HCT116 (cell line): ENCODE measurements at regions not wholly inside any gene's neighbourhood (a gene's known extent, or its start where the extent isn't known, plus 50 kb on each side); places are given as distances from the start of the nearest gene placed in this dataset.

Experiments used
- ATAC-seq: fragments of 200-7000 bp; cut with Tn5 transposase; 2 replicates; pipeline ENCODE4 v1.9.1; 2020; ENCODE audit warnings: mild to moderate bottlenecking, moderate library complexity
- BruUV-seq: library from RNA; stranded (reverse); fragments of 400-500 nt; replicated peaks from 2 replicates; lab custom pipeline; 2021; lab: Mats Ljungman, UMichigan
- CTCF ChIA-PET: fragments of 300-600 bp; sonication (Branson Sonifier 250); formaldehyde crosslinking; loops from one replicate; lab custom pipeline; 2021; ENCODE audit warnings: antibody characterized with exemption; lab: Charles Lee
- POLR2A ChIA-PET: fragments of 300-600, 350-600 bp; sonication (Branson Sonifier 250); formaldehyde crosslinking; loops from one replicate; lab custom pipeline; 2021; ENCODE audit warnings: antibody characterized with exemption; lab: Charles Lee
- RAD21 ChIA-PET, 2 experiments: fragments of 300-600 bp; sonication (Branson Sonifier 250); formaldehyde crosslinking; loops; one replicate each; lab custom pipeline; 2023; ENCODE audit warnings: low total read pairs in 2 of 2; ENCODE audit not compliant: uncharacterized antibody in 2 of 2, unreplicated experiment in 2 of 2, low non-redundant PET in 1 of 2; lab: Charles Lee
- DNase-seq: peaks from one replicate; pipeline ENCODE4 v3.0.0-alpha.2; 2010; ENCODE audit warnings: low read depth, low spot score
- H2AFZ ChIP-seq: fragments of 200-600 bp; shearing (Covaris generic), sonication (generic); 2 replicates; pipeline ENCODE4 v1.6.1; 2017; ENCODE audit warnings: low read depth, mixed run types, mixed read lengths, antibody characterized with exemption, low read length; ENCODE audit not compliant: poor library complexity, severe bottlenecking
- H3K27ac ChIP-seq: 2 replicates; pipeline ENCODE4 v1.5.1; 2012; ENCODE audit warnings: low read depth, low read length
- H3K27me3 ChIP-seq: fragments of 200-600 bp; sonication (generic); 2 replicates; pipeline ENCODE4 v1.6.1; 2016; ENCODE audit warnings: mixed run types, low read length, mixed read lengths; ENCODE audit not compliant: insufficient read depth
- H3K36me3 ChIP-seq, 2 experiments: fragments of 200-500 bp in 1 of 2; fragments of 200-600 bp in 1 of 2; sonication (Bioruptor generic) in 1 of 2; sonication (generic) in 1 of 2; 2 replicates each; pipeline versions ENCODE4 v1.5.1 to v1.6.1; 2014 to 2016; ENCODE audit warnings: low read length in 2 of 2, inconsistent platforms in 1 of 2, mixed read lengths in 1 of 2, mixed run types in 1 of 2; ENCODE audit not compliant: insufficient read depth in 2 of 2, control insufficient read depth in 1 of 2
- H3K4me1 ChIP-seq, 2 experiments: fragments of 200-600 bp in 1 of 2; sonication (generic) in 1 of 2; 2 replicates each; pipeline versions ENCODE4 v1.5.1 to v1.6.1; 2012 to 2017; ENCODE audit warnings: low read length in 2 of 2, inconsistent platforms in 1 of 2, mild to moderate bottlenecking in 1 of 2, mixed read lengths in 1 of 2, mixed run types in 1 of 2, moderate library complexity in 1 of 2; ENCODE audit not compliant: insufficient read depth in 2 of 2, control insufficient read depth in 1 of 2
- H3K4me2 ChIP-seq: fragments of 200-600 bp; sonication (generic); 2 replicates; pipeline ENCODE4 v1.6.1; 2017; ENCODE audit warnings: mixed run types, low read length, mixed read lengths
- H3K4me3 ChIP-seq, 2 experiments: fragments of 200-600 bp in 1 of 2; sonication (generic) in 1 of 2; replicated peaks in 1 of 2; 2 replicates each; pipeline ENCODE4 v1.5.1; 2011 to 2016; ENCODE audit warnings: low read length in 2 of 2, control low read depth in 1 of 2, low read depth in 1 of 2, mild to moderate bottlenecking in 1 of 2, mixed read lengths in 1 of 2, mixed run types in 1 of 2
- H3K79me2 ChIP-seq: fragments of 200-600 bp; sonication (generic); 2 replicates; pipeline ENCODE4 v1.6.1; 2017; ENCODE audit warnings: mild to moderate bottlenecking, mixed run types, low read length, moderate library complexity, mixed read lengths; ENCODE audit not compliant: insufficient read depth
- H3K9ac ChIP-seq: fragments of 200-600 bp; sonication (generic); 2 replicates; pipeline ENCODE4 v1.6.1; 2016; ENCODE audit warnings: low read length, mixed read lengths
- H3K9me2 ChIP-seq: fragments of 200-600 bp; sonication (generic), shearing (Covaris generic); 2 replicates; pipeline ENCODE4 v1.6.1; 2017; ENCODE audit warnings: mixed run types, mild to moderate bottlenecking, moderate library complexity; ENCODE audit not compliant: insufficient read depth
- H3K9me3 ChIP-seq, 2 experiments: fragments of 200-500 bp in 1 of 2; fragments of 200-600 bp in 1 of 2; sonication (Bioruptor generic) in 1 of 2; sonication (generic) in 1 of 2; 2 replicates each; pipeline ENCODE4 v1.6.1; 2014 to 2017; ENCODE audit warnings: low read length in 2 of 2, mixed read lengths in 2 of 2, inconsistent platforms in 1 of 2, low read depth in 1 of 2, mild to moderate bottlenecking in 1 of 2, mixed run types in 1 of 2, moderate library complexity in 1 of 2; ENCODE audit not compliant: control insufficient read depth in 1 of 2, insufficient read depth in 1 of 2
- H4K20me1 ChIP-seq: fragments of 200-600 bp; sonication (generic), shearing (Covaris generic); 2 replicates; pipeline ENCODE4 v1.6.1; 2017; ENCODE audit warnings: mixed run types, mild to moderate bottlenecking, moderate library complexity; ENCODE audit not compliant: insufficient read depth
- EGR1 ChIP-seq: IDR thresholded peaks from 2 replicates; pipeline ENCODE4 v1.6.1; 2012; ENCODE audit warnings: low read depth
- POLR2AphosphoS5 ChIP-seq: IDR thresholded peaks from 2 replicates; pipeline ENCODE4 v1.6.1; 2011; ENCODE audit warnings: mild to moderate bottlenecking, low read depth, low read length, moderate library complexity
- REST ChIP-seq: IDR thresholded peaks from 2 replicates; pipeline ENCODE4 v1.6.1; 2012; ENCODE audit warnings: low read depth
- TCF7L2 ChIP-seq: IDR thresholded peaks from 2 replicates; pipeline ENCODE4 v1.7.0; 2011; ENCODE audit warnings: borderline replicate concordance, inconsistent platforms; ENCODE audit not compliant: insufficient read depth, insufficient read length; ENCODE audit errors: extremely low read depth
- intact Hi-C: fragments of 100-400 bp; cut with micrococcal nuclease; formaldehyde crosslinking; loops from 2 replicates; pipeline ENCODE4 v1.10.0; 2022

- no TSS peak for BruUV-seq
- H3K4me2 ChIP-seq: no peak overlapping the region
Observed at GRCh38 chrX:28205126-28205525, 223.9 kb upstream of the DCAF8L1 start.

More at GRCh38 chrX:28205126-28205525, 223.9 kb upstream of the DCAF8L1 start:
- H4K20me1 ChIP-seq: no peaks in the 10 kb centered on the region
- no peak overlapping the region for H3K4me3 ChIP-seq
- ChIA-PET RAD21 (no interaction called here), CTCF (no interaction called here), POLR2A (no interaction called here)
- intact Hi-C loops: no loop called here
- ATAC-seq (no peak), DNase-seq (no peak)
- no peaks in the 10 kb centered on the region for H3K9me2 ChIP-seq
- no peak for TF ChIP-seq REST
- no peak for TF ChIP-seq TCF7L2
- no peak for TF ChIP-seq POLR2AphosphoS5
- TF ChIP-seq EGR1: no peak
- H3K9ac ChIP-seq: no peak overlapping the region
- H3K36me3 ChIP-seq: no peaks in the 10 kb centered on the region
- no peaks in the 10 kb centered on the region for H3K79me2 ChIP-seq
- no peaks in the 10 kb centered on the region for H3K4me1 ChIP-seq
- H3K27ac ChIP-seq: no peak overlapping the region
- H3K9me3 ChIP-seq: no peaks in the 10 kb centered on the region
- H3K27me3 ChIP-seq: no peaks in the 10 kb centered on the region
- H2AFZ ChIP-seq: no peak overlapping the region
